ENCODE measurements at regions not wholly inside any gene's neighbourhood (a gene's known extent, or its start where the extent isn't known, plus 50 kb on each side); places are given as distances from the start of the nearest gene placed in this dataset.
"Not testable (repeated sequence)": the region's sequence is repeated elsewhere in the genome, so short reads cannot be mapped to it uniquely, and the experiment has no call there.

- DNase-seq: no peak
Measured at GRCh38 chrX:137195296-137195695, 161.5 kb upstream of the GPR101 start.

DNA sequence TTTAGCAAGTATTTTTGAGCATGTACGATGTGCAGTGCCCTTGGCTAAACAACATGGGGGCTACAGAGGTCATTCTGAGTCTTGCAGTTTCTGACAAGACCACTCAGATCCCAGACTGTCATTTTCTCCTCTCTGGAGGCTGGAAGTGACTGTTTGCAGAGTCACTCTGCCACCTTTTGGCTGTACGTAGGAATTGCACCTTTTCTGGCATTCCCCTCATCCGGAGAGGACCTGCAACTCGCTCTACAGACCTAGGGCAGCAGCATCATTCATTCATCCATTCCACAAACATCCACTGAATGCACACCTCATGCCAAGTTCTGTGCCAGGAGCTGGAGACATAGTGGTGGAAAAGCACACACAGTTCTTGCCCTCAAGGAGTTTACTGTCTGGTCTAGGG is 160.4 kb upstream of the GPR101 start:
- peak in 1 of 2 experiments; percentile 6 for DNase-seq

GRCh38 chrX:137187540-137187939 is 153.7 kb upstream of the GPR101 start:
- no peak for DNase-seq

- no peak for DNase-seq
Measured at GRCh38 chrX:137178392-137178791, 144.6 kb upstream of the GPR101 start.

GRCh38 chrX:137172317-137172948 is 138.6 kb upstream of the GPR101 start:
- no peak for DNase-seq

GRCh38 chrX:137171626-137172025 is 137.8 kb upstream of the GPR101 start:
- DNase-seq: no peak

- no peak for DNase-seq
Measured at GRCh38 chrX:137166591-137166990, 132.8 kb upstream of the GPR101 start.

- no peak for DNase-seq
Measured at GRCh38 chrX:137164329-137164728, 130.5 kb upstream of the GPR101 start.

GRCh38 chrX:137151403-137151802 is 117.6 kb upstream of the GPR101 start:
- no peak for DNase-seq

GRCh38 chrX:137143864-137144263 is 110.1 kb upstream of the GPR101 start:
- DNase-seq: no peak

DNA sequence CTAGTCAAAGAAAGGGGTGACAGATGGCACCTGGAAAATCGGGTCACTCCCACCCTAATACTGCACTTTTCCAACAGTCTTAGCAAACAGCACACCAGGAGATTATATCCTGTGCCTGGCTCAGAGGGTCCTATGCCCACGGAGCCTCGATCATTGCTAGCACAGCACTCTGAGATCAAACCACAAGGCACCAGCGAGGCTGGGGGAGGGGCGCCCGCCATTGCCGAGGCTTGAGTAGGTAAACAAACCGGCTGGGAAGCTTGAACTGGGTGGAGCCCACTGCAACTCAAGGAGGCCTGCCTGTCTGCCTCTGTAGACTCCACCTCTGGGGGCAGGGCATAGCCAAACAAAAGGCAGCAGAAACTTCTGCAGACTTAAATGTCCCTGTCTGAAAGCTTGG is 88.9 kb upstream of the GPR101 start:
- not testable (repeated sequence) for DNase-seq

GRCh38 chrX:137119049-137119448 is 85.3 kb upstream of the GPR101 start:
- no peak for DNase-seq

DNA sequence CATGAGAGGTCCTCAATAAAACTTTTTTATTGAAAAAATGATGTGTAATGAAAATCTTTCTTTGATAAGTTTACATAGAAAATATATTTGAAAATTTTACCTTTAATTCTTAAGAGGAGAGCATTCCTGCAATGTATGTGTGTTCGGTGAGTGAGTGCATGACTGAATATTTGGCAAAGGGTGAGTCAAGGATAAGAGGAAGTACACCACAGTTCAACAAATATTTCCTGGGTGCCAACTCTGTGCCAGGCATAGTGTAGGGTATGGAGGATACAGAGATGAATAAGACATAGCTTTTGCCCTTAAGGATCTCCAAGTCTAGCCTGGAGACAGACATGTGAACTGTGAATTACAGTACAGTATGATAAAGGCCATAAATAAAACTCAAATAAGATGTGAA is 84.7 kb upstream of the GPR101 start:
- no peak for DNase-seq

GRCh38 chrX:137118136-137118535 is 84.3 kb upstream of the GPR101 start:
- no peak for DNase-seq

DNA sequence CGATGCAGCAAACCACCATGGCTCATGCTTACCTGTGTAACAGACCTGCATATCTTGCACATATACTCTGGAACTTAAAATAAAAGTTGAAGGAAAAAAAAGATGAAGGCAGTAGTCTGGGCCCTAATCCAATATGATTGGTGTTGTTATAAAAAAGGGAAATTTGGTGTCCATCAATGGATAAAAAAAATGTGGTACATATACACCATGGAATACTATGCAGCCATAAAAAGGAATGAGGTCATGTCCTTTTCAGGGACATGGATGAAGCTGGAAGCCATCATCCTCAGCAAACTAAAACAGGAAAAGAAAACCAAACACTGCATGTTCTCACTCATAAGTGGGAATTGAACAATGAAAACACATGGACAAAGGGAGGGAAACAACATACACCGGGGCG is 74.1 kb upstream of the GPR101 start:
- not testable (repeated sequence) for DNase-seq

DNA sequence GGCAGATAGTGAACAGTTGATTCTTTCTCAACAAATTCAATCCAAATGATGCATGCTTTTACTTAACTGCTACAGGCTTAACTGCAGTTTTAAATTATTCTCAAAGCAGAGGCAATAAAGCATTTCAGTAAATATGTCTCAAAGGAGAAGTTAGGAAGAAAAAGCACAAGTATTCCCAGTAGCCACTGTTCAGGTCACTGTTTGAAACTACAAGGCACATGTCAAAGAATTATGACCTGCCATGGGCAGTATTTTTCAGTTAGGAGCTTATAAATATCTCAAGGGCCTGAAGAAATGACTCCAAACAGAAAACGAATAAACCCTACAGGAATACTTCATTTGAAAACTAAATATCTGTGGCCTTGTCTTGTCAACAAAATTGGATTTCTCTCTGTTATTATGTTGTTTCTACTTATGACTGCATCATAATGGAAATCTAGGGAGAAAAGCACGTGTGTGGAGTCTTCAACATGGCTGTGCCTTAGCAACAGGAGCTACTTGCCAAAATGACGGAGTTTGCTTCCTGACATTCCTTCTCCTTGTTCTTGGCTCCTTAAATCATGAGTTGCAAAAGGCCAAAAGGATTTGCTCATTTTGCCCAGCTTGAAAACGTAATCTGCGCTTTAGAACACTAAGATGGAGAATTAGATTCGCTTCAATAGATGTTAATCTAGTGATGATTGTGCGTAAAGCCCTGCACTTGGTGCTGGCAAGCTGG is 67.6 kb upstream of the GPR101 start:
- no peak for DNase-seq

Measured in AML-193 (cell line).